ENCODE measurements at regions not wholly inside any gene's neighbourhood (a gene's known extent, or its start where the extent isn't known, plus 50 kb on each side); places are given as distances from the start of the nearest gene placed in this dataset.

GRCh38 chr16:9443864-9444263 lies 352.4 kb downstream of the HAPSTR1 start:
- H3K27ac ChIP-seq (replicated peaks) = no peak overlapping the region
- no peak overlapping the region for H3K4me3 ChIP-seq (replicated peaks; ENCODE audit: insufficient read depth, low read length)
- no peak for DNase-seq (ENCODE audit: low read depth in 1 of 2, low spot score in 1 of 2)
- TF ChIP-seq GABPA (IDR thresholded peaks at IDR 0.05; ENCODE audit: low read depth) (no peak), SPI1 (IDR thresholded peaks at IDR 0.05; ENCODE audit: borderline replicate concordance, low read depth) (no peak), POLR2AphosphoS5 (IDR thresholded peaks at IDR 0.05; ENCODE audit: low read depth) (no peak), CTCF (IDR thresholded peaks at IDR 0.05; ENCODE audit: insufficient read depth, low read length) (no peak), REST (IDR thresholded peaks at IDR 0.05; ENCODE audit: insufficient replicate concordance, low read depth) (no peak)
- no peaks in the 10 kb centered on the region for H3K27me3 ChIP-seq (ENCODE audit: insufficient read depth, poor library complexity, severe bottlenecking)

- TF ChIP-seq REST (IDR thresholded peaks at IDR 0.05; ENCODE audit: insufficient replicate concordance, low read depth) (no peak), SPI1 (IDR thresholded peaks at IDR 0.05; ENCODE audit: borderline replicate concordance, low read depth) (no peak), POLR2AphosphoS5 (IDR thresholded peaks at IDR 0.05; ENCODE audit: low read depth) (no peak), GABPA (IDR thresholded peaks at IDR 0.05; ENCODE audit: low read depth) (no peak), CTCF (IDR thresholded peaks at IDR 0.05; ENCODE audit: insufficient read depth, low read length) (no peak)
- Histone ChIP-seq H3K27ac (replicated peaks) (no peak overlapping the region), H3K4me3 (replicated peaks; ENCODE audit: insufficient read depth, low read length) (no peak overlapping the region), H3K27me3 (ENCODE audit: insufficient read depth, poor library complexity, severe bottlenecking) (no peaks in the 10 kb centered on the region)
- no peak for DNase-seq (ENCODE audit: low read depth in 1 of 2, low spot score in 1 of 2)
These were observed 355.2 kb downstream of the HAPSTR1 start for GRCh38 chr16:9446471-9447194.

- H3K4me3 ChIP-seq (replicated peaks; ENCODE audit: insufficient read depth, low read length) = no peak overlapping the region
- TF ChIP-seq POLR2AphosphoS5 (IDR thresholded peaks at IDR 0.05; ENCODE audit: low read depth) (no peak), REST (IDR thresholded peaks at IDR 0.05; ENCODE audit: insufficient replicate concordance, low read depth) (no peak), CTCF (IDR thresholded peaks at IDR 0.05; ENCODE audit: insufficient read depth, low read length) (no peak), GABPA (IDR thresholded peaks at IDR 0.05; ENCODE audit: low read depth) (no peak), SPI1 (IDR thresholded peaks at IDR 0.05; ENCODE audit: borderline replicate concordance, low read depth) (no peak)
- no peak for DNase-seq (ENCODE audit: low read depth in 1 of 2, low spot score in 1 of 2)
These were observed 355.7 kb downstream of the HAPSTR1 start for GRCh38 chr16:9447195-9447551.

More at GRCh38 chr16:9447195-9447551, 355.7 kb downstream of the HAPSTR1 start:
- H3K27me3 ChIP-seq (ENCODE audit: insufficient read depth, poor library complexity, severe bottlenecking) = no peaks in the 10 kb centered on the region
- no peak overlapping the region for H3K27ac ChIP-seq (replicated peaks)
